ENCODE measurements at regions not wholly inside any gene's neighbourhood (a gene's known extent, or its start where the extent isn't known, plus 50 kb on each side); places are given as distances from the start of the nearest gene placed in this dataset.

DNA sequence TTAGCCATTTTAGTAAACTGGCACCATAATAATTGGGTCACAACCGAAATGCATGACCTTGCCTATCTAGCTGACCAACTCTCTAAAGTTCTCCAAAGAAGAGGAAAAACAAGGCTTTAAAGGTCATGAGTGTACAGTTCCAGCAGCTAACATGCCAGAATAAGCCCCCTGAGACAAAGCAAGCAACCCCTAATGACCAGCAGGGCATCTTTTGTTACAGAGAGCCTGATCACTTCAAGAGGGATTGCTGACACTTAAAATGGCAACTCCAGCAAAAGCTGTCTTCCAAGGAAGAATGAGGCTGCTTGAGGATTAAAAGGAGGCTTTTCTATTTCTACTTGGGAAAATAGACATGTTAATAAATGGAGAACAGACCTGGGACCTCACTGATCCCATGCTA is 213.6 kb downstream of the CDC14C start:
- H3K36me3 ChIP-seq = no peaks in the 10 kb centered on the region
- no peaks in the 10 kb centered on the region for H3K4me1 ChIP-seq
- H3K4me3 ChIP-seq = no peak overlapping the region
- H3K9me3 ChIP-seq = no peaks in the 10 kb centered on the region
- H3K27ac ChIP-seq = no peak overlapping the region
- DNase-seq = no peak
- intact Hi-C loops (cut with DNase I; ENCODE audit: low total_unique reads) = no loop called here
- TF ChIP-seq, protein P1, sequence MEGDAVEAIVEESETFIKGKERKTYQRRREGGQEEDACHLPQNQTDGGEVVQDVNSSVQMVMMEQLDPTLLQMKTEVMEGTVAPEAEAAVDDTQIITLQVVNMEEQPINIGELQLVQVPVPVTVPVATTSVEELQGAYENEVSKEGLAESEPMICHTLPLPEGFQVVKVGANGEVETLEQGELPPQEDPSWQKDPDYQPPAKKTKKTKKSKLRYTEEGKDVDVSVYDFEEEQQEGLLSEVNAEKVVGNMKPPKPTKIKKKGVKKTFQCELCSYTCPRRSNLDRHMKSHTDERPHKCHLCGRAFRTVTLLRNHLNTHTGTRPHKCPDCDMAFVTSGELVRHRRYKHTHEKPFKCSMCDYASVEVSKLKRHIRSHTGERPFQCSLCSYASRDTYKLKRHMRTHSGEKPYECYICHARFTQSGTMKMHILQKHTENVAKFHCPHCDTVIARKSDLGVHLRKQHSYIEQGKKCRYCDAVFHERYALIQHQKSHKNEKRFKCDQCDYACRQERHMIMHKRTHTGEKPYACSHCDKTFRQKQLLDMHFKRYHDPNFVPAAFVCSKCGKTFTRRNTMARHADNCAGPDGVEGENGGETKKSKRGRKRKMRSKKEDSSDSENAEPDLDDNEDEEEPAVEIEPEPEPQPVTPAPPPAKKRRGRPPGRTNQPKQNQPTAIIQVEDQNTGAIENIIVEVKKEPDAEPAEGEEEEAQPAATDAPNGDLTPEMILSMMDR (IDR thresholded peaks at IDR 0.05) = no peak
- no peaks in the 10 kb centered on the region for H3K27me3 ChIP-seq

DNA sequence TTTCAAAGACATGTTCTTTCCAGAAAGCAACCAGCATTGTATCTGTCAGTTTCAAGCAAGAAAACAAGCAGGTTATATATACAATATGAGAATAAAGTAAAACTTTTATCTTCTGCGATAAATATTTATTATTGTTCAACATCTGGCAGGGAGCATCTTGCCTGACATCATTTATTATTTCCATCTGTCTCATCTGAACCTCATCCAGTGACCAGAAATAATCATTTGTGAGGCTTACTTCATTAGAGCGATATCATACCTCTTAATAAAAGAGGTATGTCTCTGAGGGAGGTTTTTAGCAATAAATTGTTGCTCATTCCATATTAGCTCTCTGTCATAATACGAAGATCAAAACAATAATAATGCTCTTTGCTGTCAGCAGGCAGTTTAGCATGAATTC is 226.1 kb downstream of the CDC14C start:
- TF ChIP-seq, protein P1 (IDR thresholded peaks at IDR 0.05) = no peak
- no peaks in the 10 kb centered on the region for H3K36me3 ChIP-seq
- H3K27me3 ChIP-seq = no peaks in the 10 kb centered on the region
- H3K4me1 ChIP-seq = no peaks in the 10 kb centered on the region
- no peak overlapping the region for H3K27ac ChIP-seq
- intact Hi-C loops (cut with DNase I; ENCODE audit: low total_unique reads) = no loop called here
- DNase-seq = no peak
- H3K9me3 ChIP-seq = no peaks in the 10 kb centered on the region
- H3K4me3 ChIP-seq = no peak overlapping the region

DNA sequence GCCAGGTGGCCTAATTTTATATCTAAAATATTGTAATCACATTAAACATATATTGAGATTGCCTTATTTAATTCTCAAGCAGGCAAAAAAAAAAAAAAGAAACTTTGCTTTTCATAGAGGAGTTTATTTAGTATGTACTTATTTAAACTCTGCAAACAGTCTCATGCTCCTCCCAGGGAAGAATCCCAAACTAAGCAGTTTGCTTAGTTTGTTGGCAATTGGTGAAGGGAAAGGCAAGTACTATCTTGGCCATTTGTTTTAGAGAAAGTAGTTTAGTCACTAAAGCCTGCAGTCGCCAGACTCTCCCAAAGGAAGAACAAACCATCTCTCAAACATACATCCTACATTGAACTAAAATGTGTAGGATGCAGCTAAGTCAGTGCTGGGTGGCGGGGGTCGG is 226.8 kb downstream of the CDC14C start:
- intact Hi-C loops (cut with DNase I; ENCODE audit: low total_unique reads) = no loop called here
- H3K36me3 ChIP-seq = no peaks in the 10 kb centered on the region
- H3K9me3 ChIP-seq = no peaks in the 10 kb centered on the region
- TF ChIP-seq, protein P1 (IDR thresholded peaks at IDR 0.05) = no peak
- no peak for DNase-seq
- no peak overlapping the region for H3K27ac ChIP-seq
- H3K4me3 ChIP-seq = no peak overlapping the region
- no peaks in the 10 kb centered on the region for H3K4me1 ChIP-seq
- no peaks in the 10 kb centered on the region for H3K27me3 ChIP-seq

DNA sequence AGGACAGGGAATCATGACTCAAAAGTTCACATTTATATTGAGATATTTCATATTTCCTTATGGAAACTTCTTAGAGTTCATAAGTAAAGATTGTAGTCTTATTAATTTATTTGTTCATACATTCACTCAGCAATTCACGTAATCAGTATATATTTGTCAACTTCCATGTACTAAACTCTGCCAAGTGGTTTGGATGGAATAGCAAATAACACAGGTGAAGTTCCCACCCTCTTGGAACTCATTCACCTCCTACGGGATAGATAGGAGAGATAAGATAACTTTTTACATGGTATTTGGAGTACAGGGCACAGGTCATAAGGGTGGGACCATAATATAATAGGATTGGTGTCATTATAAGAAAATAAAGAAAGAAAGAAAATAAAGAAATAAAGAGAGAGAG is 234.0 kb downstream of the CDC14C start:
- Histone ChIP-seq H3K27me3 (no peaks in the 10 kb centered on the region), H3K4me1 (no peaks in the 10 kb centered on the region), H3K27ac (no peak overlapping the region), H3K36me3 (no peaks in the 10 kb centered on the region), H3K4me3 (no peak overlapping the region), H3K9me3 (no peaks in the 10 kb centered on the region)
- intact Hi-C loops (cut with DNase I; ENCODE audit: low total_unique reads) = no loop called here
- TF ChIP-seq, protein P1 (IDR thresholded peaks at IDR 0.05) = no peak
- DNase-seq = no peak

DNA sequence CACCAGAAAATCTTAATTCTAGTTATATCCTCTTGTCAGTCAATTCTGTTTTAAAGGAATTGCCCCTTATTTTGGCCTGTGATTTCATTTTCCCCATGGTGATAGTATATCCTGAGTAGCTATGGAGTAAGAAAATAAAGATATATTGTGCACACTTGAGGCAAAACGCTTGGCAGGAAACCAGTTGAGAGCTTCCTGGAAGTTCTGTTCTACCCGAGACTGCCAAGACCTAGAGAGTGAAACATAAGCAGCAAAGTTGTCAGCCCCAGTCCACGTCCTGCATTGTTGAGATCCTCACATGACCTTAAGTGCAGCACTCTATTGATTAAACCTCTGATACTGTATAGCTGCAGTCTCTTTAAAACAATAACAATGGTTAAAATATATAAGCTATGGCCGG is 235.2 kb downstream of the CDC14C start:
- TF ChIP-seq, protein P1 (IDR thresholded peaks at IDR 0.05) = no peak
- Histone ChIP-seq H3K4me1 (no peaks in the 10 kb centered on the region), H3K4me3 (no peak overlapping the region), H3K27me3 (no peaks in the 10 kb centered on the region), H3K9me3 (no peaks in the 10 kb centered on the region), H3K36me3 (no peaks in the 10 kb centered on the region), H3K27ac (no peak overlapping the region)
- intact Hi-C loops (cut with DNase I; ENCODE audit: low total_unique reads) = no loop called here
- DNase-seq = no peak

DNA sequence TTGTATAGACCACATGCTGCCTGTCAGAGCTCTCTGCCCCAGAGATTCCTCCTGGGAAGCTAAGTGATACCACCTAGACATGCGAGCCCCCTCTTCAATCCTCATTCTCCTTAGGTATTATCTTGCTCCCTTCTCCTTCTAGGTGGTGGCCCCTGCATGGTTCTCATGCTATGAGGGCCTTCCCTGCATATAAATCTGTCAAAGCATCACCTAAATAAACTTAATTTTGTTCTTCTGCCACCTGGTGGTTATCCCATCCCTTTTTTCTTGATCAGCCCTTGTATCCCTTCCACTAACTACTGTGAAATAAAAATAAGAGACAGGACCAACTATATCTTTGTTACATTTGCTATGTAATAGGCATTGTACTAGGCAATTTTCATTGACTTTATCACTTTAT is 242.1 kb downstream of the CDC14C start:
- TF ChIP-seq, protein P1 (IDR thresholded peaks at IDR 0.05) = no peak
- intact Hi-C loops (cut with DNase I; ENCODE audit: low total_unique reads) = no loop called here
- DNase-seq = no peak
- Histone ChIP-seq H3K36me3 (no peaks in the 10 kb centered on the region), H3K4me3 (no peak overlapping the region), H3K9me3 (no peaks in the 10 kb centered on the region), H3K27ac (no peak overlapping the region), H3K27me3 (no peaks in the 10 kb centered on the region), H3K4me1 (no peaks in the 10 kb centered on the region)

Data from tibial artery (tissue), 4 donors.